ENCODE measurements at regions not wholly inside any gene's neighbourhood (a gene's known extent, or its start where the extent isn't known, plus 50 kb on each side); places are given as distances from the start of the nearest gene placed in this dataset.

- H3K9me3 Mint-ChIP-seq = peaks cover 17% of the 10 kb centered on the region
These were observed 177.7 kb downstream of the KIF20B start for GRCh38 chr10:89879121-89879520.

GRCh38 chr10:89887406-89887805 lies 186.0 kb downstream of the KIF20B start:
- peaks cover 5% of the 10 kb centered on the region for H3K9me3 Mint-ChIP-seq
- DNase-seq (ENCODE audit: low read depth, low spot score) = no peak
- TF ChIP-seq CTCF (conservative IDR thresholded peaks at IDR 0.05) = no peak
- no peaks in the 10 kb centered on the region for H3K27me3 Mint-ChIP-seq (ENCODE audit: low read depth)
- no peaks in the 10 kb centered on the region for H3K36me3 Mint-ChIP-seq (ENCODE audit: low read depth)
- peaks cover 13% of the 10 kb centered on the region for H3K4me1 Mint-ChIP-seq
- H3K27ac Mint-ChIP-seq (ENCODE audit: unreplicated experiment) = no peak overlapping the region
- no peak overlapping the region for H3K4me3 Mint-ChIP-seq

More at GRCh38 chr10:89879121-89879520, 177.7 kb downstream of the KIF20B start:
- DNase-seq (ENCODE audit: low read depth, low spot score) = no peak
- Mint-ChIP-seq H3K4me1 (no peaks in the 10 kb centered on the region), H3K27me3 (ENCODE audit: low read depth) (peaks cover 4% of the 10 kb centered on the region), H3K27ac (ENCODE audit: unreplicated experiment) (no peak overlapping the region), H3K4me3 (no peak overlapping the region), H3K36me3 (ENCODE audit: low read depth) (no peaks in the 10 kb centered on the region)
- no peak for TF ChIP-seq CTCF (conservative IDR thresholded peaks at IDR 0.05)

GRCh38 chr10:89887830-89888229 lies 186.4 kb downstream of the KIF20B start:
- Mint-ChIP-seq H3K27ac (ENCODE audit: unreplicated experiment) (no peak overlapping the region), H3K36me3 (ENCODE audit: low read depth) (no peaks in the 10 kb centered on the region), H3K4me1 (peaks cover 13% of the 10 kb centered on the region), H3K27me3 (ENCODE audit: low read depth) (no peaks in the 10 kb centered on the region), H3K4me3 (no peak overlapping the region), H3K9me3 (peaks cover 5% of the 10 kb centered on the region)
- TF ChIP-seq CTCF (conservative IDR thresholded peaks at IDR 0.05) = no peak
- DNase-seq (ENCODE audit: low read depth, low spot score) = no peak

GRCh38 chr10:89888321-89889070 lies 187.1 kb downstream of the KIF20B start:
- no peak for TF ChIP-seq CTCF (conservative IDR thresholded peaks at IDR 0.05)
- Mint-ChIP-seq H3K4me3 (no peak overlapping the region), H3K9me3 (peaks cover 5% of the 10 kb centered on the region), H3K27ac (ENCODE audit: unreplicated experiment) (no peak overlapping the region), H3K36me3 (ENCODE audit: low read depth) (no peaks in the 10 kb centered on the region), H3K4me1 (peaks cover 13% of the 10 kb centered on the region), H3K27me3 (ENCODE audit: low read depth) (no peaks in the 10 kb centered on the region)
- DNase-seq (ENCODE audit: low read depth, low spot score) = no peak

DNA sequence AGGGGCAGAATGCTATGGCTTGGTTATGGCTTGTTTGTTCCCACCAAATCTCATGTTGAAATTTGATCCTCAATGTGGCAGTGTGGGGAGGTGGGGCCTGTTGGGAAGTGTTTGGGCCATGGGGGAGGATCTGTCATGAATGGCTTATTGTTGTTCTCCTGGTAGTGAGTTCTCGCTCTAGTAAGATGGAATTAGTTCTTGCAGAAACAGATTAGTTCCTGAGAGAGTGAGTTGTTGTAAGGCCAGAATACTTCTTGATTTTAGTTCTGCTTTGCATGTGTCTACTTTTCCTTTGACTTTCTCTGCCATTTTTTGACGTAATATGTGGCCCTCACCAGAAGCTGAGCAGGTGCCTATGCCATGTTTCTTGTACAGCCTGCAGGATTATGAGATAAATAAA lies 188.2 kb downstream of the KIF20B start:
- Mint-ChIP-seq H3K36me3 (ENCODE audit: low read depth) (no peaks in the 10 kb centered on the region), H3K9me3 (peaks cover 5% of the 10 kb centered on the region), H3K27ac (ENCODE audit: unreplicated experiment) (no peak overlapping the region), H3K4me3 (no peak overlapping the region), H3K27me3 (ENCODE audit: low read depth) (no peaks in the 10 kb centered on the region), H3K4me1 (peaks cover 13% of the 10 kb centered on the region)
- TF ChIP-seq CTCF (conservative IDR thresholded peaks at IDR 0.05) = no peak
- no peak for DNase-seq (ENCODE audit: low read depth, low spot score)

Data from neural crest cell (in vitro differentiated cells).